GM18909 (cell line): ENCODE measurements at regions not wholly inside any gene's neighbourhood (a gene's known extent, or its start where the extent isn't known, plus 50 kb on each side); places are given as distances from the start of the nearest gene placed in this dataset.

ENCODE experiments used
- ATAC-seq: cut with Tn5 transposase; IDR thresholded peaks from one replicate; pipeline ENCODE4 v1.9.1; 2021; ENCODE audit warnings: mild to moderate bottlenecking; ENCODE audit not compliant: unreplicated experiment, poor library complexity

DNA sequence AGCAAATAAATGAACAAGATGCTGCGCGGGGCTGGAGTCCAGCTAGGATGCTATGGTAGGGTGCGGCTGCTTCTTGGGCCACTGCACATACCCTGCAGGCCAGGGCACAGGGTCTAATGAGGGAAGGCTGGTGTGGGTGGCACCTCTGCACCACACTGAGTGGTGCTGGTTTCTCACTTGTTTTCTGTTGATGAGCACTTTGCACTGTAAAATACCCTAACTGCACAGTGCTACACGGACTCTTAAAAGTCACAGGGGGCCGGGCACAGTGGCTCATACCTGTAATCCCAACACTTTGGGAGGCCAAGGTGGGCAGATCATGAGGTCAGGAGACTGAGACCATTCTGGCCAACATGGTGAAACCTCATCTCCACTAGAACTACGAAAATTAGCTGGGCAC is 52.7 kb upstream of the DMRT1 start:
- no peak for ATAC-seq
